T-helper 1 cell (primary cell): ENCODE measurements at regions not wholly inside any gene's neighbourhood (a gene's known extent, or its start where the extent isn't known, plus 50 kb on each side); places are given as distances from the start of the nearest gene placed in this dataset.
A peak's percentile ranks its signal among the peaks of the same experiment; 100 is the strongest.
"Not testable (repeated sequence)": the region's sequence is repeated elsewhere in the genome, so short reads cannot be mapped to it uniquely, and the experiment has no call there.

ENCODE experiments used
- DNase-seq, 5 donors: peaks; one replicate each; pipeline ENCODE4 v3.0.0-alpha.2; 2012 to 2020

DNA sequence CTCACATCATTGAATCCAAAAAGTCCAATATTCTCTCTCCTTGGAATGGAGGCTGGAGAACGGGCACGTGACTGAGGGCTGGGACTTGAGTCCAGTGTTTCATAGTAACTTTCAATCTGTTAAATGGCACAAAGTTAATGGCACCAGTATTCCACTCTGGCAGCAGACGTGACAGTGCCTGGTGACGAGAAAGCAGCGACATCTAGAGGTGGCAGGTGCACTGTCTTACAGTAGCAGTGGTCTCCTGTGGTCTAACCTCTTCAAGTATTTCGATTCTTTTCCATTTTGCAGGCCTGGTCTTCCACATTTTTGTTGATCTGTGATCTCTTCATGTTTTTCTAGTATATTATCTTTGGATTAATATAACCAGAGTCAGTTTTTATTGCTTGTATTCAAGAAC lies 107.1 kb downstream of the OXSM start:
- no peak for DNase-seq

DNA sequence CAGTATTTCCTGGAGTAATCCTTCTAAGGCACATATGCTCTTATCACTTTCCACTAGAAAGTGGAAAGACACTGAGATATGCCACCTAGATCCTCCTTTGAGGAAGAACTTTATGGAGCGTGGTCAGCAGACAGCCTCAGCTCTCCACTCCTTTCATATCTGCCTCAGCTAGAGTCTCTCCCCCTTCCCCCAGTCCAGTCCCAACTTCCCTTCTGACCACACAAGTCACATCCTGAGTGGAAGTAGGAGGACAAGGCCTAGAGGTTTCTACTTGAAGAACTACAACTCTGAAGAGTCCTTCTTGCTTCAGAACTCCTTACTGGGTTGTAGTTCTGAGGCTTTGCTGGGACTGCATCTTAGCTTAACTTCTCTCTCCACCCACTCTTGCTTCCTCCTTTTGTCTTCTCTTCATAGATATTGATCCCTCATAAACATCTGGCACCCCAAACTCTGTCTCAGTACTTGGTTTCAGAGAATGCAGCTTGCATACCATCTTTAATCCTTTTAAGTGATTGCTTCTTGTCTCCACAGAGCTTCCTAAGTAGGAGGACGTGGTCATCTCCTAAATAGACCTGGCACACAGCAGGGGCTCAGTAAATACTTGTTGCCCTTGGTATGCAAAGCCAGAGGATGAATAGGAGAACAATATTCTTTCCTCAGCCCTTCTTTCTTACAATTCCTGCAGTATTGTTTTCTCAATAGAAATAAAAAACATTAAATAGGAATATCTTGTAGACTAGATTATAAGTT lies 109.6 kb downstream of the OXSM start:
- no peak for DNase-seq

DNA sequence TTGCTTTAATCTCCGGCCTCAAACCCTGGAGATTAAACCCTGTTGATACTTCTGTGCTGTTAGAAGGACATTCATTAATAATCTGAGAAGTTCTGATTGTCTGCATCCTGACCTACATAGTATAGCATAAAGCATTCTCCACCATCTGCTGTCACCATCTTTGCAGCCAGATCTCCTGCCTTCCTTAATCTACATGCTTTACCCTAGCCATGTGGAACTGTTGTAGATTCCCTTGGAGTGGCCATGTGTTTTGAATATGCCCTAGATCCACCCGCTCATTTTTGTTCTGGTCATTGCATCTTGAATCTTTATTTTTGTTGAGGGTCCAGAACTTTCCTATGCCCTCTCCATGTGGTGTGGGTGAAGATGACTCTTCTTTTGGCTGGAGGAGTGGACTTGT lies 110.3 kb downstream of the OXSM start:
- DNase-seq, result no peak

GRCh38 chr3:25901796-25902195 lies 111.9 kb downstream of the OXSM start:
- no peak for DNase-seq

DNA sequence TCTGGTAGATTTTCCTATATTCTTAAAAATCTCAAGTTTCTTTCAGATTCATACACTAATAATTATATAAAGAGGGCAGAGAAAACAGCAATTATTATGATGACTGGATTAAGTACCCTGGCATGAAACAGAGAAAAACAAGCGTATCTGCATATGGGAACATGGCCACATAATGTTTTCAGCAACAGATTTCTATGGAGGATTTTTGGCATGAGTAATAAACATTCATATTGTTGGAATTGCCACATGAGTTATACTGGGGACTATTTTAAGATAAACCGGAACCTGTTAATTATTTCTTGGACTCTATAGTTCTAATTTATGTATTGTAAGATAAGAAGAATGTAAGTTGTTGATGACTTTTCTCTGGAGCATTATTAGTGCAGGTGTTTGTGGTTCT lies 112.7 kb downstream of the OXSM start:
- DNase-seq, result no peak

DNA sequence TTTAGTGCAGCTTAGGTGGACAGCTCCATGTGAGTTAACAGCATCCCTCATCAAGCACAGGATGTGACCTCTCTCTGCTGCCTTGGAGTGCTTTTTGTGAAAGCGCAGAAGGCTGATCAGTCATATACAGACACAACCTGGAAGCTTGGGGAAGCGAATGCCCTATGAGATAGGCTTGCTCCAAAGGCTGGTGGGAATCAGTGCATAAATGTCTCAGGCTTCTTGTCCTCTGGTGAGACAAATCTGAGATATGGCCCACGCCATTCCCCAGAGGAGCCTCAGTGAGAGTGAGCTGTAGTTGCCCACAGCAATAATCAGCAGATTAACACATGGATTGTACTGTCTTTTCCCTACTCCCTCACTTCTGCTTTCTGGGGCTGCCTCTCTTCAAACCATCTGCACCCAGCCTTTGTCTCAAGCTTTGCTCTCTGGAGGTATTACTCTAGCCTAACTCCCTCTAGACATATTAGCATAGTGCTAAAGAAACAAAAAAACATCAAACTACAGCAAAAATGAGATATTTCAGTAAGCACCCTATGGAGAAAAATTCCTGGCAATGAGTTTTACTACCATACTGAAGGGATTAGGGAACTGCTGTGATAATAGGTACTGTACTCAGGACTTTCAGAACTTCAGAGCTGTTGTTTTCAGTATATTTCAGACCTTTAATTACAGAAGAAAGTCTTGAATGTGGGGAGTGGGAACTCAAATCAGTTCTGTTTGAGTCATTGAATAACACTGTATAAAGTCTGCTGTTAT lies 113.7 kb downstream of the OXSM start:
- DNase-seq, result no peak

DNA sequence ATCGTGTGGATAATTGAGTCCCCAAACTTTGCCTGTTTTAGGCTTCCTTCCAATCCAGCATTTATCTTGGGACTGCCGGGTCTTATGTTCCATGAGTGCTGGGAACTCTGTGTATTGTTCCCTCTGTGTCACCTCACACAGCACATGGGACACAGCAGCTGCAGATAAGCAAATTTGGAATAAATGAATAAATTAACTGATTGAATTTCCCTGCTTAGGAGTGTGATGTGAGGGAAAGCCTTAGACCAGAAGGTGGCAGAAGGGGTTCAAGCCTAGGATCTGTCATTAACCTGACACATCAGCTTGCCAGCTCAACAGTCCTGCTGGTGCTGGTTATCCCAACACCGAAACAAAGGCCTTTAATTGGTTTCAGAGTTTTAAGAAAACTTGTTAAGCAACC lies 114.3 kb downstream of the OXSM start:
- DNase-seq, result no peak

DNA sequence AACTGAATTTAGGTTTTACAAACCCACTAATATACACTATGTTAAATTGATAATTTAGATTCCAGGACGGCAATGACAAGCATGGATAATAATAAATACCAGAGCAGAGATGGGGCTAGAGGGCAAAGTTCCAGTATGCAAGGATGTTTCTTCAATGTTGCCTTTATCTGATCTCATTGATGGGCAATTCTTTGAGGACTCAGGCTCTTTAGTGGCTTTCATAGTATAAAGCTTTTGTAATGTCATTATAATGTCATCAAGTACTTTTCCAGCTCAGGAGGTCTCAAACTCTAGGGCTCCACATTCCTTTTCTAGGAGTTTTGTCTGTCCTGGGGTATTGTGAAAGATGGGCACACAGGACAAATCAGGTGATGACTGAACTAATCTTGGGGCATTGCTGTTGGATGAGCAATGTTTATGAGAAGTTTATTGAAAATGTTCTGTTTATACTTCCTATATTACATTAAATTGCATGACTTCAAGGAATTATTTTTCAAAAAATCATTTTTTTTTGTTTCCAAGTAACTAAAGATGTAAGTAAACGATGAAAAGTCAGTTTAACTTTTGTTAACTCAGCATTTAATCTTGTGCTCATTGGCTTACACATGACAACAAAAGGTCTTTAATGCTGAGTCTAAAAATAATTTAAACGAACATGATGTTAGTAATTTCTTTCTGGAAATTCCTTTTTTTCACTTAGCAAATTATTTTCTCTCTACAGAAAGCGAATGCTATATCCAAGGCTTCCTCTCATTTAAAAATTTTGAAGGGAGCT lies 116.4 kb downstream of the OXSM start:
- no peak for DNase-seq

DNA sequence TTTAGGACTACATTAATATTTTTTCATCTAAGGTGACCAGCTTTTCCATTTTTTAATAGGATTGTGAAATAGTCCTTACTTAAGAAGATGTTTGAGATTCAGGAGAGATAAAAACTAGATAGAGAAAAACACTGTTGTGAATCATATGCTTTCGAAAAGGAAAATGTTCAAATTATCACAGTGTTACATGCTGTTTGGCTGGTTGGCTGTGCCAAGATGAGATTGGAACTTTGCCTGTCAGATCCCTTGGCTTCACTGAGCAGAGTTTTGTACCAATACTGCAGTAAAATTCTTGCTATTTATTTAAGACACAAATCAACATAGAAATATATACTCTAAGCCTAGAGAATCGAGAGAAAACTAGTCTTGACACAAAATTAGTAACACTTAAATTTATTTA lies 117.2 kb downstream of the OXSM start:
- DNase-seq, result no peak

DNA sequence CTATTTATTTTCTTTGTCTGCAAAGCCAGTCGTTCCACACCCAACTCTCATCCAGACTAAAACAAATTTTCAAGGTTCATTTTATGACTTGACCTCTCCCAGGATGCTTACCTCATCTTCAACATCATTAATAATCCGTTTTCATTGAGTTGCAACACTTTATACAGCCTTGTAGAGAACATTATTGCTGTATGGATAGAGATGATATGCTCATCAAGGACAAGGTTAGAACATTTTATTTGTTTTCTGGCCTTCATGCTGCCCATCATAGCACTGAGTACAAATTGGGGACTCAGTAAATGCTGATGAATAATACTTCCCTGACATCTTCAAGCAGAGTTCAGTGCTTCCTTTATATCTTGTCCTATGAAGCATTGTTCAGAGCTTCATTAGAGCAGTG lies 120.2 kb downstream of the OXSM start:
- DNase-seq, result no peak

DNA sequence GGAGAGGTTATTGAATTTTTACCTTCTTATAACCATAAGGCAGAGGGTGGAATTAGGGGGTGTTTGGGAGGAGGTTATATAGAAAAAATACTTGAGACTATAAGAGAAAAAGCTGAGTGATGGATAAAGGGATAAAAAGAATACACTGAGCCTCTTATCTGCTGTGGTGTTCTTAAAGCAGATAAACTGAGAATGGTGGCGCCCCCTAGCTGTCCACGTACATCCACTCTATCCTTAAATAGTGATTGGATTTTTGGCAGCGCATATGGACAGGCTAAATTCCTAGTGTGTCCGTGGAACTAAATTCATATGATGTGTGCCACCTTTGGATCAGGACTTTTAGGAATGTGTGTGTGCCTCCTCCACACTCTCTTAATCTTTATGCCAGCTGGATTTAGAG lies 121.1 kb downstream of the OXSM start:
- DNase-seq, result peak in 2 of 5 donors; percentile 8 to 29

- DNase-seq, result peak in 1 of 5 donors; percentile 7
Measured at GRCh38 chr3:25911525-25912295, 121.8 kb downstream of the OXSM start.

- no peak for DNase-seq
Measured at GRCh38 chr3:25913179-25913578, 123.3 kb downstream of the OXSM start.

DNA sequence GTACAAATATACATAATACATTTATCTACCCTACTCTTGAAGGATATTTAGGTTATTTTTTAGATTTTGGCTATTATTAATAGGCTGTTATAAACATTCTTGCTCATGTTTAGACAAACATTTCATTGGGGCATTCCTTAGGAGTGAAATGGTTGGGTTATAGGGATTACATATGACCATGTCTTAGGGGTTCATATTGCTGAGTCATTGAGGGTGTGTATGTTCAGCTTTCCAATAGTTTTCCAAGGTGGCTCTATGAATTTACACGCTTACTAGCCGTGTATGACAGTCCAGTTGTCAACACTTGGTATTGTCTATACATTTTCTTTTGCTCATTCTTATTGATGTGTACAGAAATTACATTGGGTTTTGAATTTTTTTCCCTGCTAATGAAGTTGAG lies 125.8 kb downstream of the OXSM start:
- no peak for DNase-seq

- no peak for DNase-seq
Measured at GRCh38 chr3:25916321-25916720, 126.4 kb downstream of the OXSM start.

DNA sequence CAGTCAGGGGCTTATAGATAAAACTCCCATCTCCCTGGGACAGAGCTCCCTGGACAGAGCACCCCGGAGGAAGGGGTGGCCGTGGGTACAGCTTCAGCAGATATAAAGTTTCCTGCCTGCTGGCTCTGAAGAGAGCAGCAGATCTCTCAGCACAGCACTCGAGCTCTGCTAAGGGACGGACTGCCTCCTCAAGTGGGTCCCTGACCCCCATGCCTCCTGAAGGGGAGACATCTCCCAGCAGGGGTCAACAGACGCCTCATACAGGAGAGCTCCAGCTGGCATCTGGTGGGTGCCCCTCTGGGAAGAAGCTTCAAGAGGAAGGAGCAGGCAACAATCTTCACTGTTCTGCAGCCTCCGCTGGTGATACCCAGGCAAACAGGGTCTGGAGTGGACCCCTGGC lies 142.1 kb downstream of the OXSM start:
- not testable (repeated sequence) for DNase-seq

GRCh38 chr3:25938566-25939325 lies 148.9 kb downstream of the OXSM start:
- DNase-seq, result no peak

DNA sequence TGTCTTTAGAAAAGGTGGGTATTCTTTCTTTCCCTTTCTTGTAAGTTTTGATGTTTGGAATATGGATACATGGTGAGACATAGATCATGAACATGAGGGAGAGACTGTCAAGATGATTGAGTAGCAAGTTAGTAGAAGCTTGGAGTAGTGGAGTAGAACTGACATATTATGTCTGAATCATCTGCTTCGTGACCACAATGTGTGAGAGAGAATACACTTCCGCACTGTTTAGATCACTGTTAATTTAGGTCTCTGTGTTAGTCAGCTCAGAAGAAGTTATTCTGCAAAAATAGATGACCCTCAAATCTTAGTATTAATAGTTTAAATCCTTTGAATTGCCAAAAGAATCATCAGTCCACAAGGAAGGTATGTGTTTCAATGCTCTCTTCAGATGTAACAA lies 151.0 kb downstream of the OXSM start:
- DNase-seq, result no peak

DNA sequence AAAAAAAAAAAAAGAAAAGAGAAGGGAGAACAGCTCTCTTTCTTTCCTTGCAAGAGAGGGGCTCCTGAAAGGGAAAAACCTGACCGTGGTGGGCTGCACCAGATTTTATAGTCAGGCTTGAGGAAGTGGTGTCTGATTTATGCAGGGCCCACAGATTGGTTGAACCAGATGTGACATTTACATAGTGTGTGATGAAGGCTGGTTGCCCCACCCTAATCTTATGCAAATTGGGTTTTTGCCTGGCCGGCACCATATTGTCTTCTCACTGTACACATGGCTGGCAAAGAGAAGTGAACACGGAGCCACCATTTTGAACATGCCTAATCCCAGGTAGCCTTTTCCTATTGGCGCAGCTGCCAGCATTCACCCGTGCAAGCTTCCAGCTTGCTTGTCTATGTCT lies 154.4 kb downstream of the OXSM start:
- no peak for DNase-seq

GRCh38 chr3:25945366-25945765 lies 155.5 kb downstream of the OXSM start:
- DNase-seq, result no peak

DNA sequence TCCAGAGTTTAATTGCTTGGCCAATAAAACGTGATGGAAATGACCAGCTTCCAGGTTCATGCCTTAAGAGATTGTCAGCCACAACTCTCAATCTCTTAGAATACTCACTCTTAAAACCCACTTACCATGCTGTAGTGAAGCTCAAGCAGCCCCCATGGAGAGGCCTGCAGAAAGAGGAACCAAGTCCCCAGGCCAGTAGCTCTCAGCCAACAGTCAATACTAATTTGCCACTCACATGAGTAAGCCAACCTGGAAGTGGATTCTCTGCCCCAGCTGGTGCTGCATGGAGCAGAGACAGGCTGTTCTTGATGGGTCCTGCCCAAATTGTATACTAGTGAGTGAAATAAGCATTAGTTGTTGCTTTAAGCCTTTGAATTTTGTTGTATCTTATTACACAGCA lies 155.9 kb downstream of the OXSM start:
- DNase-seq, result no peak

GRCh38 chr3:25952133-25952532 lies 162.2 kb downstream of the OXSM start:
- no peak for DNase-seq
